ENCODE measurements at regions not wholly inside any gene's neighbourhood (a gene's known extent, or its start where the extent isn't known, plus 50 kb on each side); places are given as distances from the start of the nearest gene placed in this dataset.

DNA sequence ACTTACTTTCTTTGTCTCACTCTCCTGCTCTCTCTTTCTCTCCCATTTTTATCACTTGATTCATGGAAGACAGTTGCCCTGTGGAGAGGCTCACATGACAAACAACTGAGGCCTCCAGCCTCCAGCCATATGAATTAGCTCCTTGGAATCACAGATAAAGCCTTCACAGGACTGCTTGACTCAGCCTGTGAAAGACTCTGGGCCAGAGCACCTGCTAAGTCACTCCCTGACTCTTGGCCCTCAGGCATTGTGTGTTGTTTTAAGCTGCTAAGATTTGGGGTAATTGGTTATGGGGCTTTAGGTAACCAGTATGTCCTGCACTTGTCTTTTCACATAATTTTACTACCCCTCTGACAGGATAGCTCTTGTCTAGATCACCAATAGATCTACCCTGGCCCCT is 334.9 kb downstream of the SOX11 start:
- Mint-ChIP-seq H3K27ac (no peak overlapping the region), H3K4me3 (no peak overlapping the region), H3K9me3 (no peaks in the 10 kb centered on the region), H3K27me3 (peaks cover 4% of the 10 kb centered on the region), H3K36me3 (no peaks in the 10 kb centered on the region), H3K4me1 (ENCODE audit: unreplicated experiment) (peaks cover 11% of the 10 kb centered on the region)
- TF ChIP-seq, protein P1, sequence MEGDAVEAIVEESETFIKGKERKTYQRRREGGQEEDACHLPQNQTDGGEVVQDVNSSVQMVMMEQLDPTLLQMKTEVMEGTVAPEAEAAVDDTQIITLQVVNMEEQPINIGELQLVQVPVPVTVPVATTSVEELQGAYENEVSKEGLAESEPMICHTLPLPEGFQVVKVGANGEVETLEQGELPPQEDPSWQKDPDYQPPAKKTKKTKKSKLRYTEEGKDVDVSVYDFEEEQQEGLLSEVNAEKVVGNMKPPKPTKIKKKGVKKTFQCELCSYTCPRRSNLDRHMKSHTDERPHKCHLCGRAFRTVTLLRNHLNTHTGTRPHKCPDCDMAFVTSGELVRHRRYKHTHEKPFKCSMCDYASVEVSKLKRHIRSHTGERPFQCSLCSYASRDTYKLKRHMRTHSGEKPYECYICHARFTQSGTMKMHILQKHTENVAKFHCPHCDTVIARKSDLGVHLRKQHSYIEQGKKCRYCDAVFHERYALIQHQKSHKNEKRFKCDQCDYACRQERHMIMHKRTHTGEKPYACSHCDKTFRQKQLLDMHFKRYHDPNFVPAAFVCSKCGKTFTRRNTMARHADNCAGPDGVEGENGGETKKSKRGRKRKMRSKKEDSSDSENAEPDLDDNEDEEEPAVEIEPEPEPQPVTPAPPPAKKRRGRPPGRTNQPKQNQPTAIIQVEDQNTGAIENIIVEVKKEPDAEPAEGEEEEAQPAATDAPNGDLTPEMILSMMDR (conservative IDR thresholded peaks at IDR 0.05) = no peak
- no peak for DNase-seq (ENCODE audit: extremely low spot score, unreplicated experiment)

DNA sequence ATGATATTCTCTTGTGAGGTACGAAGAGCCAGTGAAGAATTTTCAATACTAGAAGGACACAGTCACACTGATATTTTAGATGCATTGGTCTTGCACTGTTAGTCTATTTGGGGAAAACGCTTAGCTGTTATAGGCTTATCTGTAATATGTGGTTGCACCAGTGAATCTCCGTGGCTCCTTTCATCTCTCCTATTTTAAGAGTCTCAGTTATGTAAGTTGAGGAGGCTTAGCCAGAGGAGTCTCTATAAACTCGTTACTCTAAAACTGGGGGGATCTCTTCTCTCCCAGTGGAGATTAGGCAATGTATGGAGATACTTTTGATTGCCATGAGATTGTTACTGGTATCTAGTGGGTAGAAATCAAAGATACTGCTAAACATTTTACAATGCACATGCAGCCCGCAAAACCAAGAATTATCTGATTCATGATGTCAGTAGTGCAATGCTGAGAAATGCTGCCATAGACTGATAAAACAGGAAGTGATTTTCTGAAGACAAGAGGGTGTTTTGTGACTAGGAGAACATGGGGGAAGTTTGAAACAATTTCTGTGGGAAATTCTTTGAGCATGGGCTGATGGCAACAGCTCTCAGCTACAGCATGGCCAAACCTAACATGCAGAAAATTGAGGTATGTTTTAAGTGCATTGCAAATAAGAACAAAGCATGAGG is 339.1 kb downstream of the SOX11 start:
- peaks cover 4% of the 10 kb centered on the region for H3K27me3 Mint-ChIP-seq
- TF ChIP-seq, protein P1 (conservative IDR thresholded peaks at IDR 0.05) = no peak
- H3K9me3 Mint-ChIP-seq = no peaks in the 10 kb centered on the region

DNA sequence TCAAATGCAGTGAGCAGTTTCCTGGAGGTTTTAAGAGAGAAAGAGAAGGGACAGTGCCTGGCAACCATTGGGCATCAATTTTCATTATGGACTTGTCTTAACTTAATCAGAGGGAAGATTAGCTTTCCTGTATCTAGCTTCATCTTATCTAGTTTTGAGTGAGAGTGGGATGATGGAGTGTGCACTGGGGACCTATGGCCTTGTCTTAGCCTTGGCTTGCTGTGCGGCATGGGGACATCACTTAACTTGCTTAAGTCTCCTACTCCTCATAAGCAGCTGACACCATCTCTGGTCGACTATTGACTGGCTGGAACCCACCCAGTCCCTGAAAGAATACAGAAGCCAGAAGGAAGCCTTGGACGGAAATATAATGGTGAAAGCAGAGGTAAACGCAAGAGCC is 344.0 kb downstream of the SOX11 start:
- Mint-ChIP-seq H3K36me3 (no peaks in the 10 kb centered on the region), H3K27me3 (peaks cover 6% of the 10 kb centered on the region), H3K27ac (no peak overlapping the region), H3K4me3 (no peak overlapping the region), H3K4me1 (ENCODE audit: unreplicated experiment) (peaks cover 19% of the 10 kb centered on the region), H3K9me3 (peaks cover 6% of the 10 kb centered on the region)
- no peak for DNase-seq (ENCODE audit: extremely low spot score, unreplicated experiment)
- TF ChIP-seq, protein P1 (conservative IDR thresholded peaks at IDR 0.05) = no peak

More for the DNA sequence above, 339.1 kb downstream of the SOX11 start:
- no peak overlapping the region for H3K4me3 Mint-ChIP-seq
- no peak overlapping the region for H3K27ac Mint-ChIP-seq
- H3K36me3 Mint-ChIP-seq = no peaks in the 10 kb centered on the region
- peaks cover 18% of the 10 kb centered on the region for H3K4me1 Mint-ChIP-seq (ENCODE audit: unreplicated experiment)
- DNase-seq (ENCODE audit: extremely low spot score, unreplicated experiment) = no peak

DNA sequence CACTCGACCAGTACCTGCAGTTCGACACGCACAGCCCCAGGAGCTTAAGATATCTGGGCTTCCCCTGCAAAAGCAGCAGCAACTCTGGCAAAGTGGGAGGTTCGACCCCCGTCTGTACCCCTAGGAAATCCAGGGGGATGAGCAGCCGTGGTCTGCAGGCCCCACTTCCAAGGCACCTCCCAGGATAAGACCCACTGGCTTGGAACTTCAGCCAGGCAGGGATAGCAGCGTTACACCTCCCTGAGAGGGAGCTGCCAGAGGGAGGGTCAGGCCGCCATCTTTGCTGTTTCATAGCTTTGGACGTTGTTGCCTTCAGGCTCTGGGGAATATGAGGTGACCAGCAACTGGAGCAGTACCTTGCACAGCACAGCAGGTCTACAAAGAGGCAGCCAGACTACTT is 351.1 kb downstream of the SOX11 start:
- TF ChIP-seq, protein P1 (conservative IDR thresholded peaks at IDR 0.05) = no peak
- no peak for DNase-seq (ENCODE audit: extremely low spot score, unreplicated experiment)
- Mint-ChIP-seq H3K27me3 (peaks cover 16% of the 10 kb centered on the region), H3K36me3 (no peaks in the 10 kb centered on the region), H3K9me3 (peaks cover 23% of the 10 kb centered on the region), H3K27ac (no peak overlapping the region), H3K4me1 (ENCODE audit: unreplicated experiment) (peaks cover 4% of the 10 kb centered on the region), H3K4me3 (no peak overlapping the region)

DNA sequence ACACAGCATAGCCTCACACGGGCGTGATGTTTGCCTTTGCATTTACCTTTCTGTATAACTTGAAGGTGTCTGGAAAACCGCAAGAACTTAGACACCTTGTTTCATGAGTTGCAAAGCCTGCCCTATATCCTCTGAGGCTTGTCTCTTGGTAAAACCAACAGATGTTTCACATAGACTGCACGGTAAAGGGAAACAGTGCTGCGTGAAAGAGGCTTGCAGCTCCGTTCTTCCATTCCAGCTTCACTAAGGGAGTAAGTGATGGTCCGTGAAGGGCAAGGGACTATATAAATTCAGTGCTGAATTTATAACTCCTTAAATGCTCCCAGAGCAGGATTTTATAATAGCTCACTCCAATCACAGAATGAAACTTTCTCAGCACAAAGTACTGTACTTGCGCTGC is 360.5 kb downstream of the SOX11 start:
- peaks cover 29% of the 10 kb centered on the region for H3K4me1 Mint-ChIP-seq (ENCODE audit: unreplicated experiment)
- peaks cover 43% of the 10 kb centered on the region for H3K27me3 Mint-ChIP-seq
- no peak overlapping the region for H3K4me3 Mint-ChIP-seq
- TF ChIP-seq, protein P1 (conservative IDR thresholded peaks at IDR 0.05) = no peak
- DNase-seq (ENCODE audit: extremely low spot score, unreplicated experiment) = no peak
- peaks cover 8% of the 10 kb centered on the region for H3K9me3 Mint-ChIP-seq
- no peak overlapping the region for H3K27ac Mint-ChIP-seq
- no peaks in the 10 kb centered on the region for H3K36me3 Mint-ChIP-seq

Measured in type B pancreatic cell (in vitro differentiated cells).